ENCODE measurements at regions not wholly inside any gene's neighbourhood (a gene's known extent, or its start where the extent isn't known, plus 50 kb on each side); places are given as distances from the start of the nearest gene placed in this dataset.
"Not testable (repeated sequence)": the region's sequence is repeated elsewhere in the genome, so short reads cannot be mapped to it uniquely, and the experiment has no call there.

DNA sequence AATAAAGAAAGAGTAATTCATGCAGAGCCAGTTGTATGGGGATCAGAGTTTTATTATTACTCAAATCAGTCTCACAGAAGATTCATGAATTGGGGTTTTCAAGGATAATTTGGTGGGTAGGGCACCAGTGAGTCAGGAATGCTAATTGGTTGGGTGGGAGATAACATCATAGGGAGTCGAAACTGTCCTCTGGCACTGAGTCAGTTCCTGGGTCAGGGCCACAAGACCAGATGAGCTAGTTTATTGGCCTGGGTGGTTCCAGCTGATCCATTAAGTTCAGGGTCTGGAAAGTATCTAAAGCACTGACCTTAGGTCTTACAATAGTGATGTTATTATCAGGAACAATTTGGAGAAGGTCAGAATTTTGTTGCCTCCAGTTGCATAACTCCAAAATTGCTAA, 998.6 kb upstream of the EPHA6 start:
- no peak for DNase-seq

GRCh38 chr3:95826419-95826818, 988.0 kb upstream of the EPHA6 start:
- DNase-seq, result no peak

DNA sequence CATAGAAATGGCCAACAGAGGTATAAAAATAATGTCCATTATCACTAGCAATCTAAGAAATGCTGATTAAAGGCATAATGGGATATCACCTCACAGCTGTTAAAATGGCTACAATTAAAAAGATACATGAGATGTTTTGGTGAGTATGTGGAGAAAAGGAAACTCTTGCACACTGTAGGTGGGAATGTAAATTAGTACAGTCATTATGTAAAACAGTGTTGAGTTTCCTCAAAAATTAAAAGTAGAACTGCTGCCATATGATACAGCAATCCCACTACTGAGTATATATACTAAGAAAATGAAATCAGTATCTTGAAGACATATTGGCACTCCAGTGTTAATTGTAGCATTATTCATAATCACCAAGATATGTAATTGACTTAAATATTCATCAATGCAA, 982.2 kb upstream of the EPHA6 start:
- DNase-seq, result no peak

- DNase-seq, result not testable (repeated sequence)
Observed at GRCh38 chr3:95860628-95861027, 953.8 kb upstream of the EPHA6 start.

DNA sequence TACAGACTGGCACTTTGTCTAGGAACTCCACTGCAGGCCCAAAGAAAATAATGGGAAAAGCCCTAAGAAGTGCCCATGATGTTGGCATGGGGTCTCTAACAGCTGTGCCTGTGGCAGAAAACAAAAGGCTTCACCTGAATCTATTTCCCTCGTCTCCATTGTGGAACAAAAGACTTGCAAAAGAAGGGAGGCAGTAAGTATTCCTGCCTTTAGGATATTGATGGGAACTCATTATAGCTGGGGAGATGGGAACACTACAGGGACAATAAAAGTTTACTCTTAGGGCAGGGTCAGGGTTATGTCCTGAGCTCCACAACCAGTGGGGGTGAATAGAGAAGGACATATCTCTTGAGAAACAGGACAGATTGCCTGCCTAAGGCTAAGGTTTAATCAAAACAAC, 930.6 kb upstream of the EPHA6 start:
- DNase-seq, result no peak

- DNase-seq, result no peak
Observed at GRCh38 chr3:95886616-95887015, 927.8 kb upstream of the EPHA6 start.

GRCh38 chr3:95887114-95887513, 927.3 kb upstream of the EPHA6 start:
- DNase-seq, result no peak

DNA sequence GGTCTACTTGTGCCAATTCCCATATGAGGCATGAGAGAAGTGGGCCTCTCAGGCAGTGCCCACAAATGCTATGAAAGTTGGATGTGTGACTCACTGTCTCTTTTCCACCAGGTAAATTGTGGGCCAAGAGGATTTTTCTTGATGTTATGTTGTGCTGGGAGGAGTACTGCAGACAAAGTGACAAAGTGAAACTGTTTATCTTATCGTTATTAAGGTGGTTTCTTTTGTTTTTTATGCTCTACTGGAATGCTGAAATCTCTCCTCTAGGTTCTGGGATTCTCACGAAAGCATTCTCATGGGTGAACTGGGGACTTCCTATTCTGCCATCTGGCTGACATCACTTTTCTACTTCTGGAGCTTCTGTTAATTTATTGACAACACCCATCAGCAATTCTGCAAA, 919.6 kb upstream of the EPHA6 start:
- DNase-seq, result no peak

DNA sequence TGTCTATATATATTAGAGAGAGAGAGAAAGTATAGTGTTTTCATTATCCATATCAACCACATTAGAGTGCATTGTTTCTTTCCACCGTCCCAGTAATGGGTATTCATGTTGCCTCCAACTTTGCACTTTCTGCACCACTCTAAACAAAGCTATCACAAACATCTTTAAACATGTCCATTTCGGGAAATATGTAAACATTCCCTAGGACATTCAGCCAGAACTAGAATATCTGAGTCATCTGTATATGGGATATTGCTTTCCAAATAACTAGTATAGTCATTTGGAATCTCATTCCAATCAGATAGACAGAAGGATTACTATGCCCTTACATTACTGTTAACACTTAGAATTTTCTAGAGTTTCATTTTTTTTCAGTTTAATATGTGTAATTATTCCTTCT, 914.9 kb upstream of the EPHA6 start:
- DNase-seq, result no peak

DNA sequence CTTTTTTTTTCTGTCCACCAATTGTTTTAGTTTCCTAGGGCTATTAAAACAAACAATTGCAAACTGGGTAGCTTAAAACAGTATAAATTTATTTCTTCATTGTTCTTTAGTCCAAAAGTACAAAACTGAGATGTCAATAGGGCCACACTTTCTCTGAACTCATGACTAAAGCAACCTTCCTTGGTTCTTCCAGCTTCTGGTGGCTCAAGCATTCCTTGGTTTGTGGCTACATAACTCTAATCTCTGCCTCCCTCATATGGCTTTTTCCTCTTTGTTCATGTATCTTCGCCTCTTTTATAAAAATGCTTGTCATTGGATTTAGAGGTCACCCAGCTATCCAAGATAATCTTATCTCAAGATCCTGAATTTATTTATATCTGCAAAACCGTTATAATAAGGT, 914.5 kb upstream of the EPHA6 start:
- DNase-seq, result no peak

- no peak for DNase-seq
Observed at GRCh38 chr3:95901948-95902347, 912.4 kb upstream of the EPHA6 start.

- DNase-seq, result no peak
Observed at GRCh38 chr3:95905182-95905581, 909.2 kb upstream of the EPHA6 start.

DNA sequence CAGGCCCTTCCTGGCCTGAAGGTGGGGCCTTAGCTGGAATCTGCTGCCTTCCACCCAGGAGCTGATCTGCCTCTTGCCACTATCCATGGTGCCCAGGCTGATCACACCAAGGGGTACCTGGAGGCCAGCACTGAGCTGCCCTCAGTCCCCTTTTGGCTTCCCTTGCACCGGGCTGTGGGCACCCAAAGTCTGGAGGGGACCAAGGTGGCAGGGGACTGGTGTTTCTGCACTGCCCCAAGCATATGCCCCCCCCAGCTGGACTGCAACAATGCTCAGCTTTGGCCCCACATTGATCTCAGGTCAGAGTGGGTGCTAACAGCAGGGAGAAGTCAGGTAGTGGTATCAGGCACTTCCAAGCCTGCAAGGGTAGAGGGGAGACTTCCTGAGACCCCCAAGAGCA, 902.6 kb upstream of the EPHA6 start:
- no peak for DNase-seq

- no peak for DNase-seq
Observed at GRCh38 chr3:95923496-95924210, 890.7 kb upstream of the EPHA6 start.

DNA sequence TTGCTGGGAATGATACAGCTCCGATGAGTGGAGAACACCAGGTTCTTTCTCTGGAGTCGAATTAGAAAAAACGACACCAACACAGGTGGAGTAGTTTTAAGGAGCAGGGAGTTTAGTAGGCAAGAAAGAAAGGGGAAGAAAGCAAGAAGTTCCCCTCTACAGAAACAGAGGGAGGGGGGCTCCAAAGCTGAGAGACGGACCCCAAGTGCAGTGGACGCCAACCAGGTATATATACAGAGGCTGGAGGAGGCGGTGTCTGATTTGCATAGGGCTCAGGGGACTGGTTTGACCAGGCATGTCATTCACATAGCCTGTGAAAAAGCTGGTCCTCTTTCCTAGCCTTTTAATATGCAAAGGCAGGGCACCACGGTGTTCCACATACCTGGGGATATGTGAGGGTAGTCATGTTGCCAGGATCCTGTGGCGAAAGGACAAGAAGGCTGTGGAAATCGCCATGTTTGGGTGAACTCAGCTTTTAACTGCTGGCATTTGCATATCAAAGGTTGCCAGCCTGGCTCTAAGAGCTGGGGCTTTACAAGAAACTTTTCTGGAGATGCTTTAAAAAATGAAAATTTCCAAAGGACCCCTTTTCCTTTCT, 887.4 kb upstream of the EPHA6 start:
- DNase-seq, result no peak

- no peak for DNase-seq
Observed at GRCh38 chr3:95934181-95934580, 880.2 kb upstream of the EPHA6 start.

GRCh38 chr3:95939235-95939809, 875.1 kb upstream of the EPHA6 start:
- no peak for DNase-seq

- no peak for DNase-seq
Observed at GRCh38 chr3:95965704-95966336, 848.6 kb upstream of the EPHA6 start.

DNA sequence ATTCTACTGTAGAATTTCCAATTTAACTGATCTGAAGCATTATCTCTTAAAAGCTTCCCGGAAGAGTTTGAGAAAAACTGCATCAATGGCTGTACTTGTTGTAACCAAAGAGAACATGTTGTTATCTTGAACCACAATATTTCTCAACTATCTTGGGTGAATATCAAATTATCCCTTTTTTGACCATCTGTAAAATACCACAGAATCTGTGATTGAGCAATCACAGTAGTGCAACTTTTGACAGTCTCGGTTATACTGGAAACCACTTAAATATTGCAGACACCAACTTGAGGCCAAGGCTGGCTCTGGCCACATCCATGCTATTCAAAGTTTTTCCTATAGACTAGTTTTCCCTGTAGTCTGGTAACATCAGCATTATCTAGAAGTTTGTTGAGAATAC, 842.8 kb upstream of the EPHA6 start:
- no peak for DNase-seq

GRCh38 chr3:95994338-95994737, 820.1 kb upstream of the EPHA6 start:
- no peak for DNase-seq

- no peak for DNase-seq
Observed at GRCh38 chr3:96000966-96001365, 813.4 kb upstream of the EPHA6 start.

DNA sequence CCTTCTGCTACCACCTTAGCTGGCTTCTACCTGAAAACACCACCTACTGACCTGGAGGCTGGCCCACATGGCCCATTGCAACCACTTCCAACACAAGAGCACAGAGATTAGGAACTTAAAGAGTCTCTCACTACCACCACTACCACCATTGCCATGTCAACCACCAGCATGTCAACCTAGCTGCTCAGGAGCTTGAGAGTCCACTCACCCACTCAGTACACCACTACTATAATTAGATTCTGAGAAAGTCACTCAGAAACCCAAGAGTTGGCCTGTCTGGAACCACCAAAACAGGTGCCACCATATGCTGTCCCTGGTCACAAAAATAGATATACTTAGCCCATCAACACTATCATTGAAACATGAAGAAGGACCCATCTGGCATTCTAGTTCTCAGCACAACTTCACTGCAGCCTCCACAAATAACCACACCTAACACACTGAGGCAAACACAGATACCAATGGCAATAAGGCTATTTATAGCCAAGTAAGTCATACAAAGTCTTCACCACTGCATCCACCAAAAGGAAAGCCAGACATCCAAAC, 806.7 kb upstream of the EPHA6 start:
- DNase-seq, result no peak

DNA sequence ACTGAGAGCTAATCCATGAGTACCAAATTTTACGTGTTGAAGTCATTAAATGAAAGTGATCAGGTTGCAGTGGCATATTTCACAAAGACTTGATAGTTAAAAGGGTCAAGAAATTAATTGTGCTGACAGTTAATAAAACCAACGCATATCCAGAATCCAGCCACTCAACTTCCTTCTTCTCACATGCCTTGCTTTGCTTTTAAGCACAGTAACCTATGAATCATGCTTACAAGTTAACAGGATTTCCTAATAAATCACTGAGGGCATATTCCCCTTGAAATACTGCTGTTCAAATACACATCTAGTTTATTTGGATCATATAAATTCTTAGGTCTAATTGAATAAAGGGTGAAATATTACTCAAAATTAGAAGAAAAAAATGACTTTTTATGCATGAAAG, 801.5 kb upstream of the EPHA6 start:
- DNase-seq, result no peak

DNA sequence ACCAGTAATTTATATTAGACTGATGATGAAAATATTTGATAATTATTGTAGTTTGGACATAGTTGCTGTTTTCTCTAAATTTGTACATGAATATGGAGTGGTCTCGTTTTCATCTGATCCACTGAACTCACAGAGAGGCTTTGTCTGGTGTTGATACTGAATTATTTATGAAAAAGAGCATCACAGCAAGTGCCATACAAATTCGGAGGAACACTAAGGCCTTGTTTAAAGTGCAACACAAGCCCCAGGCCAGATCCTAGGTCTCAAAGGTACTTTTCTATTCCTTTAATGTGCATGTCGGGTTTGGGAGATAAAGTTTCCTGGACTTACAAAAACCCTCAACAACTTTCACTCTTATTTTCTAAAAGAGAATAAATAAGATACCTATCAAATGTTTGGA, 796.8 kb upstream of the EPHA6 start:
- DNase-seq, result no peak
